LNCAP (cell line): ENCODE measurements at regions not wholly inside any gene's neighbourhood (a gene's known extent, or its start where the extent isn't known, plus 50 kb on each side); places are given as distances from the start of the nearest gene placed in this dataset.

ENCODE experiments used
- TF ChIP-seq, protein P1 (sequence below): fragments of 450-650 bp; IDR thresholded peaks from 2 replicates; pipeline ENCODE4 v1.5.1; 2017; ENCODE audit warnings: mild to moderate bottlenecking

- TF ChIP-seq, protein P1, sequence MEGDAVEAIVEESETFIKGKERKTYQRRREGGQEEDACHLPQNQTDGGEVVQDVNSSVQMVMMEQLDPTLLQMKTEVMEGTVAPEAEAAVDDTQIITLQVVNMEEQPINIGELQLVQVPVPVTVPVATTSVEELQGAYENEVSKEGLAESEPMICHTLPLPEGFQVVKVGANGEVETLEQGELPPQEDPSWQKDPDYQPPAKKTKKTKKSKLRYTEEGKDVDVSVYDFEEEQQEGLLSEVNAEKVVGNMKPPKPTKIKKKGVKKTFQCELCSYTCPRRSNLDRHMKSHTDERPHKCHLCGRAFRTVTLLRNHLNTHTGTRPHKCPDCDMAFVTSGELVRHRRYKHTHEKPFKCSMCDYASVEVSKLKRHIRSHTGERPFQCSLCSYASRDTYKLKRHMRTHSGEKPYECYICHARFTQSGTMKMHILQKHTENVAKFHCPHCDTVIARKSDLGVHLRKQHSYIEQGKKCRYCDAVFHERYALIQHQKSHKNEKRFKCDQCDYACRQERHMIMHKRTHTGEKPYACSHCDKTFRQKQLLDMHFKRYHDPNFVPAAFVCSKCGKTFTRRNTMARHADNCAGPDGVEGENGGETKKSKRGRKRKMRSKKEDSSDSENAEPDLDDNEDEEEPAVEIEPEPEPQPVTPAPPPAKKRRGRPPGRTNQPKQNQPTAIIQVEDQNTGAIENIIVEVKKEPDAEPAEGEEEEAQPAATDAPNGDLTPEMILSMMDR, result no peak
Measured at GRCh38 chr21:16583556-16583955, 853.8 kb downstream of the USP25 start.

DNA sequence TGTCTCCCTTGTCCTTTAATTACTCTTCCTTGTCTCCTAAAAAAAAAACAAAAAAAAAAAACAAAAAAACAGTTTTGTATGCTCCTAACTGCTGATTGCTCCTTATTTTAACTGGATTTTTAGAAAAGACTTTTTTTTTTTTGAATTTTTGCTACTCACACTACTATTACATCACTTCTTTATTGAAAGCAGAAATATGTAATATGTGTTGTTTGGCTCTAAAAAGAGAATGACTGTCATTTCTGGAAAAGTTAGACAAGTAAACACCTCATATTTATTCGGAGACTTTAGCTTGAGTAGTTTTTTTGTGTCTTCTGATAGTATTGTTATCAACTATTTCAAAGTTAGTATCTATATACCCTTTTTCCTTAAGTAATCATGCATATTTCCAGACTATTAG is 855.0 kb downstream of the USP25 start:
- TF ChIP-seq, protein P1, result no peak

DNA sequence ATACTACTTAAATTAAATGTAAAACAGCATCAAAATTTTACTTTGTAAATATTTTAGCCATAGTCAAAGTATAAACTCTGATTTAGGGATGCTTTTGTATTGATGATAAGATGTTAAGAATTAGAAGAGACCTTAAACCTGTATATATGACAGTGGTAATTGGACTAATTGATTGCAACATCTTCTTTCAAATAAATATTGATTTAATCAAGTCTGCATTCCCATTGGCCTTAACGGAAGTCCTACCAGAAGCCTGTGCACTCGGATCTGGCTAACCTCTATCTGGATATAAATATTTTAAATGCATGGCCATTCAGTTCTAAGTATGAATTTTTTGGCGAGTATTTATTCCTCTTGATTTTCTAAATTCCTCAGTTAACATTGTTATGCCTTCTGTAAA is 856.1 kb downstream of the USP25 start:
- TF ChIP-seq, protein P1, result no peak

DNA sequence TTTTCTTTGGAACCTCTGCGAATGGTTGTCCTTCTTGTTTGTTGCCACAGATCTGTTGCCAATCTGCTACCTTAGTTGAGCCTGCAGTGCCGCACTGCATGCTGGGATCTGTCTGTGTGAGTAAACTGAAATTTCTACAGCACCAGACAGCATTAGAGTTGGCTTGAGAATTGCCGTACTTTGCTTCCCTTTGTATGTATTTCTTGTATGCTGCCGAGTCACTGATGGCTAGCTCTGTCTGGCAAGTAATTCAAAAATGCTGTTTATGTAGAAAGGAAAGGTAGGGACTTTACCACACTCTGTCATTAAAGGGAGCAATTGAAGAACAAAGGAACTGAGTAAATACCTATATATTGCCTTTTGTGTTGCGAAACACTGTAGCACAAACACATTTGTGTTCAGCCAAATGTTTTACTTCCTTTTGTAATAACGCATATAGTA is 857.4 kb downstream of the USP25 start:
- TF ChIP-seq, protein P1, result no peak

DNA sequence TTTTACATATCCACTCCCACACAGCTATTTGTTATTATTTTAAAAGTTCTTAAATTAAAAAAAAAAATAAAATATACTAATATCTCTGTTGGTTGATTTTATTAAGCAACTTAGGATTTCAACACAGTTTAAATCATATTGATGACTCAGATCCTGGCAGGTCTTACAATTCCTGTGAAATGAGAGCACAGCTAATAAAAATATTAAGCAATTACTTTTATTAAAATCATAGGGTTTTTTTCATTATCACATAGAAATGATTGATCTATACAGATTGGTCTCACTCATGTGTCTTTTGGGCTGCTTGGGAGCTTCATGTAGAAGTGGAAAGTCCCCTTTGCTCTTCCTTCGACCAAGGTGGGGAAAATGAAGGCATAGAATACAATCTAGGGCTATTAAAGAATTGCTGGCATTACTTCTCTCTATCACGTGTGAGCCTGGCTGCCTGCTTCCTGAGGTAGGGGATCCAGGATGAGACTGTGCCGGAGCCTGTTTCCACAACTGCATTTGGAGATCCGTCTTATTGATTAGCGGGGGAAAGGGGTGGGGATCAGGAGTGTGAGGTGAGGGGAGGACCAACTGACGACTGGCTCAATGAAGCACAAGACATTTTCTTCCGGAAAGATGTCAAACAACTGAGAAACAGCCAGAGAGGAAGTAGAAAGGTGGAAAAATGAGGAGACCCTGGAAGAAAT is 858.0 kb downstream of the USP25 start:
- TF ChIP-seq, protein P1, result no peak

- TF ChIP-seq, protein P1, result no peak
Measured at GRCh38 chr21:16588433-16588860, 858.7 kb downstream of the USP25 start.

GRCh38 chr21:16589006-16589898 is 859.5 kb downstream of the USP25 start:
- TF ChIP-seq, protein P1, result no peak
